GM18520 (cell line): ENCODE measurements at regions not wholly inside any gene's neighbourhood (a gene's known extent, or its start where the extent isn't known, plus 50 kb on each side); places are given as distances from the start of the nearest gene placed in this dataset.
"Not testable (repeated sequence)": the region's sequence is repeated elsewhere in the genome, so short reads cannot be mapped to it uniquely, and the experiment has no call there.

Source experiments
- ATAC-seq: cut with Tn5 transposase; IDR thresholded peaks from one replicate; pipeline ENCODE4 v1.9.1; 2021; ENCODE audit not compliant: unreplicated experiment

DNA sequence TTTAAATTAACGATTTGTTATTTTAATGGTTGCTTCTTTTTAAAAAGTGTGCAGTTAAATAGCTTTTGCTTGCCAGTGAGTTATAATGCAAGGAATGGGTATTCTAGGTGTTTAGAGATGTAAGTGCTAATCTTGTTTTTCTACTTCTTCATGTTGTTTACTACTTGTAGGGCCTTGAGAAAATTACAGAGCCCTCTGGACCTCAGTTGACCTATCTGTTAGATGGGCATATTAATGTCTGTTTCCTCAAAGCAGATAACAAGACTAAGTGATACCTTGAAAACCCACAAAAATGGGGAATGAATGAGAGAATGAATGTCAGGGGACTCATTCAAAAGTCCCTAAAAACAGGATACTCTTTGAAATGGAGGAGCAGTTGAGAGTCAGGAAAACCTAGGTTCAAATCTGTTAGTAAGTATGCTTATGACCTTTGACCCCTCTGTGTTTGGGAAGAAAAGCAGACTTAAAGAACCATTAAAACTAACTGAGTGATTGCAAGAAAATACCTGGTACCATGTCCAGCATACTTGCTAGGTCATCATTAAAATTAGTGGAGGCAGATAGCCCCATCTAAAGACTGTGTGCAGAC lies 419.5 kb downstream of the EDEM1 start:
- ATAC-seq: no peak

GRCh38 chr3:5607581-5607980 lies 420.1 kb downstream of the EDEM1 start:
- ATAC-seq: no peak

- ATAC-seq: not testable (repeated sequence)
Measured at GRCh38 chr3:5608971-5609370, 421.5 kb downstream of the EDEM1 start.

DNA sequence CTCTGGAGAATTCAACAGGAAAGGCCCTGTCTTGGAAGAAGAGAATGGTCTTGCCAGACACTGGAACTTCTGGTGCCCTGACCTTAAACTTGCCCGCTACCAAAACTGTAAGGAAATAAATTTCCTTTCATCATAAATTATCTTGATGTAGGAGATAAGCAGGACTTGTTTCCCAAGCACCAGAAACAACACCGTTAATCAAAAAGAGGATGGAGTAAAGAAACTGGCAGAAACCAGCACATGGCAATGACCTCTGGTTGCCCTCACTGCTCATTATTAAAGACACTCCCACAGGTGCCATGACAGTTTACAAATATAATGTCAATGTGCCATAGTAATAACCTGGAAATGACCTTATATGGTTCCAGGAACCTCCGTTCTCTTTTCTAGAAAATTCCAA lies 426.1 kb downstream of the EDEM1 start:
- no peak for ATAC-seq

- ATAC-seq: no peak
Measured at GRCh38 chr3:5616873-5617272, 429.4 kb downstream of the EDEM1 start.

DNA sequence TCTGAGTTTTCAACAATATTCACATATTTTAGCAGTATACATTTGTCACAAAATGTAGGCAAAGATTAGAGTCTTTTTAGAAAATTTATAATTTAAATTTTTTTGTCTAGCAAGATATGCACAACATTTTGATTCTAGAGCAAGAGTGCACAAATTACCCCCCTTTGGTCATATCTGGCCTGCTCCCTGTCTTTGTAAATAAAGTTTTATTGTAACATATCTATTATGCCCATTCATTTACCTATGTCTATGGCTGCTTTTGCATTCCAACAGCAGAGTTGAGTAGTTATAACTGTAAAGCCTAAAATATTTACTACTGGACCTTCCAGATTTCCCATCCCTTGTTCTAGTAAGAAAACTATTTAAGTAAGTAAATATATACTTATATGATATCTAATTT lies 430.7 kb downstream of the EDEM1 start:
- ATAC-seq: no peak

DNA sequence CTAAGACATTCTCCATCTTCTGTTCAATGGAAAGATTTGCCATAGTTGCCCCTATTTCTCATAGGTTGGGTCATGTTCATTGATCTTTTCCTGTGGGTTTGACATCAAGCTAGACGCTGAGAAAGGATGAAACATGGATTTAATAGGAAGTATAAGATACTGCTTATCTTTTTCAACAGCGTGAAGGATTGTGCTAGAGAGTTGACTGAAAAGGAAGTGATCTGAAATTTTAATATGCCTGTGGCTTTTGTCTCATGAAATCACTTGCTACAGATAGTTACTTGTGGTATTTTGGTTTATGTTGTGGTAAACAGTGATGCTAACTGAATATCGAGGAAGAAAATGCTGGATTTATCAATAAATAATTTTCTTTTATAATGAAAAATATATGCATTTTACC lies 442.9 kb downstream of the EDEM1 start:
- no peak for ATAC-seq

DNA sequence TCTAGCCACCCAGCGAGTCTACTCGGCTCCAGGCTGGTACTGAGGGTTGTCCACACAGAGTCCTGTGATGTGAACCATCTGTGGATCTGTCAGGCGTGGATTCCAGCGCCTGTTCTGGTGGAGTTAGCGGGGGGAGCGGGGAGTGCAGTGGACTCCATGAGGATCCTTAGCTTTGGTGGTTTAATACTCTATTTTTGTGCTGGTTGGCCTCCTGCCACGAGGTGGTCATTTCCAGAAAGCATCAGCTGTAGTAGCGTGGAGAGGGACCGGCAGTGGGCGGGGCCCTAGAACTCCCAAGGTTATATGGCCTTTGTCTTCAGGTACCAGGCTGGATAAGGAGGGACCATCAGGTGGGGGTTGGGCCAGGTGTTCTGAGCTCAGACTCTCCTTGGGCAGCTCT lies 446.5 kb downstream of the EDEM1 start:
- ATAC-seq: no peak

- ATAC-seq: no peak
Measured at GRCh38 chr3:5634411-5634810, 446.9 kb downstream of the EDEM1 start.

- no peak for ATAC-seq
Measured at GRCh38 chr3:5635746-5636145, 448.2 kb downstream of the EDEM1 start.

DNA sequence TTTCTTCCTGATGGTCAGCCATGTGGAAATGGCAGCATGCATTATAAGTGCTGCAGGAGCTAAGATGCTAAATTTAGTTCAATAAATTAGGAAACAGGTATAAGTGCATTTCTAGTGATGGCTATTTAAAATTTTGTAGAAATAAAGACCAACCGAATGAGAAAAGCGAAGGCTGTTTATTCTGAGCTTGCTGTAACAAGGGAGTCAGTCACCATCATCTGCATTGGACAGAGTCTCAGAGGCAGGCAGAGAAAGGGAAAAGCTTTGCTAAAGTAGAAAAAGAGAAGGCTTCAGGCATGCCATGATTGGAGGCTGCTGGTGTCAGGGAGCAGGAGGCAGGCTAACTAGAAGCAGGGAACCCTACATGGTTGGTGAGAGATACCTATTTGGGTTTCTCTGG lies 451.0 kb downstream of the EDEM1 start:
- no peak for ATAC-seq

DNA sequence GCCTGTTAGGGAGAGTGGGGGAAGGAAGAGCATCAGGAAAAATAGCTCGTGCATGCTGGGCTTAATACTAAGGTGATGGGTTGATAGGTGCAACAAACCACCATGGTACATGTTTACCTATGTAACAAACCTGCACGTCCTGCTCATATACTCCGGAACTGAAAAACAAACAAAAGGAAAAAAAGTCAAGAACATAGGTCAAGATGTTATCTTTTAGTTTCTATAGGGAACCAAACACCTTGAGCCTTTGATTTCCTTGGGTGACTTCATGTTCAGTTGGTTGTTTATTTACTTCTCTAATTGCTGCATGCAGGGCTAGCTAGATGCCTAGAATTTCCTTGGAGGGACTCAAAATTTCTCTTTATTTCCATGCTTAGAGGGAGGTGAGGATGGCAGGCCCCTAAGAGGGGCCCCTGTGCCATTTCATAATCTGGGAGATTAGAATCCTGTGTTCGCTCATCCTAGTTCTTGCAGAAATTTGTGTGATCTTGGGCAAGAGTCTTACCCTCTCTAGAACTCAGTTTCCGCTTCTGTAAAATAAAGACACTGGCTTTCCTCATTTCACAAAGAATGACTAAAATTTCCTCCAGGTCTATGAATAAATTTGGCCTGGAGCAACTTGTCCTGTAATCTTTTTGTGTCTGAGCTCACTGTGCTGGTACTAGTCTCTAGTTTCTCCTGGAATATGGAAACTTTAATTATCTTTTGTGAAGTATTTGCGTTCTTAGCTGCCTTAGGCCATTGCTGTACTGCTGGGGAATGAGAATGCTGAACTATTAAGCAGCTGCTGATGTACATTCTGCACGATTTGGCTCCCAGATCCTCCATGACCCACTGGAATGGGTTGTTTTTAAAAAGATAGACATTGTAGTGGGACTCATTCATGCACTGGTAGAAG lies 457.5 kb downstream of the EDEM1 start:
- ATAC-seq: no peak

DNA sequence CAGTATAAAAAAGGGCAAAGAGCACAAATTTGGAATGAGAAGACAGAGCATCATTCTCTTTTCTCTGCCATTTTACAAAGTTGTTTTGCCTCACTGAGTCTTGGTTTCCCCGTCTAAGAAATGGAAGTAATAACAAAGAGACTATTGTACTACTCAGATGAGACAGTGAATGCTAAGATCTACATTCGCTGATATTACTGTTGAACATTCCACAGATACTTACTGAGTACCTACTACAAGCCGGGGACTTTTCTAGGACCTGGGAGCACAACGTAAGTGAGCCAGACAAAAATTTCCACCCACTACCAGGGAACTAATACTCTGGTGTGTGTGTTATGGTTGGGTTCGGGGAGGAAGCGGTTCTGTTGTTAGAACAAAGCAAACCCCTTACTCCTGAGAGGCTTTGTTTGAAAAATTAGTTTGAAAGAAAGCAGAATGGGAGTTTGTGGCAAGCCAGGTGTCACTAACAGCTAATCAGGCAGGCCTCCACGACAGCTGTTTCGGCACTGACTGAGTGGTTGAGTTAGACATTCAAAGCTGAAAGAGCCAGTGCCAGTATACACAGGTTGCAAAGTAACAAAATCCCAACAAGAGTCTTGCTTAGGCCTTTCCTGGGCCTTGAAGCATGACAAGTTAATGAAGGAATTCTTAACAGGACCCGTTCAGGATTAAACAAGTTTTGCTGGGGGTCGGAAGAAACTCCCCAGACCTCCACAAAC lies 458.3 kb downstream of the EDEM1 start:
- no peak for ATAC-seq

DNA sequence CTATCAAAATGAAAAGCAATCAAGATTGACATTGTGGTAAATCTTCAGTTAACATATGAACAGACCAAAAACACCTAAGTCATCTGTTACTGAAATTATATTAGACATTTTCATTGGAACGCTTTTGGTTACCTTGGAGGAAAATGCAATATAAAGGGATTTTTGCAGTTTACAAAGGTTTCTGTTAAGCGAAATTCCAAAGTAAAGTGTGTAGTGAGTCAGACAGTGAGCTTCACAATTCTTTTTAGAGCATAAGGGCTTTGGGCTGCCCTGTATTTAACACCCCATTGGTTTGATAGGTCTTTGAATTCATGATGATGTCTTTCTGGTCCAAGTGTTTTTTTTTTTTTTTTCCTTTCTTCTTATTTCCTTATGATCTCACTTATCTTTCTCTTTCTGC lies 462.8 kb downstream of the EDEM1 start:
- ATAC-seq: no peak

GRCh38 chr3:5651351-5651750 lies 463.8 kb downstream of the EDEM1 start:
- no peak for ATAC-seq

- ATAC-seq: no peak
Measured at GRCh38 chr3:5653426-5654143, 466.1 kb downstream of the EDEM1 start.

DNA sequence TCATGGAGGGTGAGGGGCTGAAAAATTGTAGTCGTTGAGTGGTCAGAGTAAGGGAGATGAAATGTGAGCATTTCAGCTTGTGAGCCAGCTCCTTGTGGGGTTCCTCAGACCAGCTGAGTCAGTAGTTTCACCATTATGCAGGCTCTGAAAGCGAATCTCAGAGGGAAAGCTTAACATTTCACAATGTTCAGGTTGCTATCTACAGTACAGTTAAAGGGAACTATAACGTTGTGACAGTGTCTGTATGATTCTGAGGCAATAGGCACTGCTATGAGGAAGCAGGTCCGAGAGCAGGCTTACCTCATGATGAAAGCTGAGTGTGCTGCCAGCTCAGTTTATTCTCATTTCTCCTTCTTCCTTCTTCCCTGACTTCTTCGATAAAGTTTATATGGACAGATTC lies 469.6 kb downstream of the EDEM1 start:
- no peak for ATAC-seq

DNA sequence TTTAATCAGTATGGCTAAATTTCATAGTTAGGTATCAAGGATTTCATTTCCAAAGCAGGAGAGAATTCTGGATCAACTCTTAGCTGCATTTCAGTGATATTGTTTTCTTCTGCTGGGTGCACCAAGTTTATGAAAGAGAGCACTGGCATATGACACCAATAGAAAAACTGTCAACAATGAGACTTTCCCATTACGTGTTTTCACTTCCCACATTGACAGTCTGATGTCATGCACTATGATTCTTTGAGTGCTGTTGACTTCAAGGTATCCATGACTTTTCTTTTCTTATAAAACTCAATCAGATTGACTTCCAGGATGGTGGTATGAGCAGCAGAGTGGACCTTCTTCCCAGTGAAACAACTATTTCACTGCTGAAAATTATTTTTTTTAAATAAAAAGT lies 476.1 kb downstream of the EDEM1 start:
- no peak for ATAC-seq

DNA sequence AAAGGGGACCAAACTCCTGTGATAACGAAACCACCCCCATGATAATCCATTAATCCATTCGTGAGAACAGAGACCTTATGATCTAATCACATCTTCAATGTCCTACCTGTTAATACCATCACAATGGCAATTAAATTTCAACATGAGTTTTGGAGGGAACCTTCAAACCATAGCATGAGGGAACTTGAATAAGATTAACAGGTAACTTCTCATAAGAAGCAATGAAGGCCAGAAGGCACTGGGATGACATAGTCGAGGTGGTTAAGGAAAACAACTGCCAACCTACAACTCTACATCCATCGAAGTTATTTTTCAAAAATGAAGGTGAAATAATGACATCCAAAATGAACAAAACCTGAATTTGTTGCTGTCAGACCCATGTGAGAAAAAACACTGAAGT lies 478.9 kb downstream of the EDEM1 start:
- no peak for ATAC-seq

GRCh38 chr3:5673521-5673920 lies 486.0 kb downstream of the EDEM1 start:
- no peak for ATAC-seq

DNA sequence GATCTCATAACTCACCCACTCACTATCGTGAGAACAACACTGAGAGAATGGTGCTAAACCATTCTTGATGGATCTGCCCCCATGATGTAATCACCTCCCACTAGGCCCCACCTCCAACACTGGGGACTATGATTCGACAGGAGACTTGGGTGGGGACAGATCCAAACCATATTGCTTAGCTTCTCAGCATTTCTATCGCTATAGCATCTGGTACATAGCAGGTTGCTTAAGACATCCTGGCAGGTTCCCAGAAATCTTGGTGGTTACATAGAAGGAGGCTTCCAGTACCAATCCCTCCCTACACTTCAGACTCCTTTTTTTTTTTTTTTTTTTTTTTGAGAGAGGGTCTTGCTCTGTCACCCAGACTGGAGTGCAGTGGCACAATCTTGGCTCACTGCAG lies 487.8 kb downstream of the EDEM1 start:
- no peak for ATAC-seq
